ENCODE measurements at regions not wholly inside any gene's neighbourhood (a gene's known extent, or its start where the extent isn't known, plus 50 kb on each side); places are given as distances from the start of the nearest gene placed in this dataset.

DNA sequence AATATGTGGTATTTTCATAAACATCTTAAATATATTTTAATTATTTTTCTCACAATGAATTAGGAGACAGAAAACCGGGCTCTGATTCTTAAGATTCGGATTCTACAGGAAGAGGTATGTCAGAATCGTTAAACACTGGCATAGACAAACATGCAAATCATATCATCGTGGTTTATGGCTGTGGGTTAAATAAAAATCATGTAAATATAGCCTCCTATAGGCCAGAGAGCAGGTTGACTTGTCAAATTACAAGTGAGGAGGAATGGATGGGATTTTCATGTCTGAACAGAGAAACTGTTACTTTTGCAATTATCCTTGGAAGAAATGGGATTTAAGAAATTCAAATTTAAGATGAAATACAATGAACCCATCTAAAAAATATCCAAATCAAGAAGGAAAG, 74.9 kb upstream of the BCAT1 start:
- CTCF ChIA-PET = no interaction called here
- POLR2A ChIA-PET = no interaction called here
- H3K4me1 ChIP-seq = no peaks in the 10 kb centered on the region
- no peak for DNase-seq
- Mint-ChIP-seq H3K27me3 (ENCODE audit: insufficient read depth, unreplicated experiment) (no peaks in the 10 kb centered on the region), H3K27ac (ENCODE audit: unreplicated experiment) (no peak overlapping the region), H3K9me3 (ENCODE audit: unreplicated experiment) (peaks cover 10% of the 10 kb centered on the region), H3K36me3 (ENCODE audit: insufficient read depth, unreplicated experiment) (no peaks in the 10 kb centered on the region), H3K4me1 (ENCODE audit: low read depth, unreplicated experiment) (no peaks in the 10 kb centered on the region), H3K4me3 (ENCODE audit: unreplicated experiment) (no peak overlapping the region)
- H3K36me3 ChIP-seq (ENCODE audit: control insufficient read depth, insufficient read depth, low read length) = no peaks in the 10 kb centered on the region
- no peaks in the 10 kb centered on the region; the same call in 1 of the 2 replicates for H3K9me3 ChIP-seq
- H3K4me3 ChIP-seq (ENCODE audit: low read depth, low read length) = no peak overlapping the region
- TF ChIP-seq CTCF (IDR thresholded peaks at IDR 0.05; ENCODE audit: insufficient read depth in 1 of 2, low read depth in 1 of 2, low read length in 1 of 2, severe bottlenecking in 1 of 2, unreplicated experiment in 1 of 2) = no peak
- no TSS peak for BruUV-seq (replicated peaks)
- no peaks in the 10 kb centered on the region; the same call in 1 of the 2 replicates for H3K27me3 ChIP-seq (replicated peaks; ENCODE audit: control insufficient read depth, insufficient read depth, low read length)
- intact Hi-C loops (cut with micrococcal nuclease; ENCODE audit: unreplicated experiment) = no loop called here

- Histone ChIP-seq H3K4me3 (ENCODE audit: low read depth, low read length) (no peak overlapping the region), H3K4me1 (no peaks in the 10 kb centered on the region), H3K36me3 (ENCODE audit: control insufficient read depth, insufficient read depth, low read length) (no peaks in the 10 kb centered on the region), H3K27me3 (replicated peaks; ENCODE audit: control insufficient read depth, insufficient read depth, low read length) (no peaks in the 10 kb centered on the region; the same call in 1 of the 2 replicates), H3K9me3 (no peaks in the 10 kb centered on the region; the same call in 1 of the 2 replicates)
- Mint-ChIP-seq H3K36me3 (ENCODE audit: insufficient read depth, unreplicated experiment) (no peaks in the 10 kb centered on the region), H3K27ac (ENCODE audit: unreplicated experiment) (no peak overlapping the region), H3K4me1 (ENCODE audit: low read depth, unreplicated experiment) (no peaks in the 10 kb centered on the region), H3K4me3 (ENCODE audit: unreplicated experiment) (no peak overlapping the region), H3K9me3 (ENCODE audit: unreplicated experiment) (peaks cover 10% of the 10 kb centered on the region), H3K27me3 (ENCODE audit: insufficient read depth, unreplicated experiment) (no peaks in the 10 kb centered on the region)
- no peak for TF ChIP-seq CTCF (IDR thresholded peaks at IDR 0.05; ENCODE audit: insufficient read depth in 1 of 2, low read depth in 1 of 2, low read length in 1 of 2, severe bottlenecking in 1 of 2, unreplicated experiment in 1 of 2)
- BruUV-seq (replicated peaks) = no TSS peak
- CTCF ChIA-PET = interaction anchor here (0.6 kb wide), 1 partner anchor 30 kb away, joined by 5 read pairs; no protein-coding TSS in a partner anchor
- DNase-seq = no peak
- intact Hi-C loops (cut with micrococcal nuclease; ENCODE audit: unreplicated experiment) = no loop called here
- POLR2A ChIA-PET = no interaction called here
Measured at GRCh38 chr12:25020621-25021243, 71.8 kb upstream of the BCAT1 start.

GRCh38 chr12:25018146-25018545, 69.2 kb upstream of the BCAT1 start:
- no peak for TF ChIP-seq CTCF (IDR thresholded peaks at IDR 0.05; ENCODE audit: insufficient read depth in 1 of 2, low read depth in 1 of 2, low read length in 1 of 2, severe bottlenecking in 1 of 2, unreplicated experiment in 1 of 2)
- intact Hi-C loops (cut with micrococcal nuclease; ENCODE audit: unreplicated experiment) = no loop called here
- Mint-ChIP-seq H3K36me3 (ENCODE audit: insufficient read depth, unreplicated experiment) (no peaks in the 10 kb centered on the region), H3K4me1 (ENCODE audit: low read depth, unreplicated experiment) (no peaks in the 10 kb centered on the region), H3K9me3 (ENCODE audit: unreplicated experiment) (peaks cover 10% of the 10 kb centered on the region), H3K4me3 (ENCODE audit: unreplicated experiment) (no peak overlapping the region), H3K27ac (ENCODE audit: unreplicated experiment) (no peak overlapping the region), H3K27me3 (ENCODE audit: insufficient read depth, unreplicated experiment) (no peaks in the 10 kb centered on the region)
- ChIA-PET CTCF (no interaction called here), POLR2A (no interaction called here)
- Histone ChIP-seq H3K36me3 (ENCODE audit: control insufficient read depth, insufficient read depth, low read length) (no peaks in the 10 kb centered on the region), H3K27me3 (replicated peaks; ENCODE audit: control insufficient read depth, insufficient read depth, low read length) (no peaks in the 10 kb centered on the region; the same call in 1 of the 2 replicates), H3K4me1 (no peaks in the 10 kb centered on the region), H3K9me3 (no peaks in the 10 kb centered on the region; the same call in 1 of the 2 replicates), H3K4me3 (ENCODE audit: low read depth, low read length) (no peak overlapping the region)
- no peak for DNase-seq
- no TSS peak for BruUV-seq (replicated peaks)

Data from Caco-2 (cell line).